ENCODE measurements at regions not wholly inside any gene's neighbourhood (a gene's known extent, or its start where the extent isn't known, plus 50 kb on each side); places are given as distances from the start of the nearest gene placed in this dataset.
"Not testable (repeated sequence)": the region's sequence is repeated elsewhere in the genome, so short reads cannot be mapped to it uniquely, and the experiment has no call there.

GRCh38 chr10:90087197-90088023 is 386.0 kb downstream of the KIF20B start:
- no peak overlapping the region for H3K4me3 ChIP-seq
- no peaks in the 10 kb centered on the region for H3K27me3 ChIP-seq
- H3K9me3 ChIP-seq, result no peaks in the 10 kb centered on the region
- TF ChIP-seq POLR2A (IDR thresholded peaks at IDR 0.05) (no peak), CTCF (IDR thresholded peaks at IDR 0.05 in 4 of 5, conservative IDR thresholded peaks at IDR 0.05 in 1 of 5) (no peak)
- no peak for ATAC-seq
- DNase-seq, result no peak
- intact Hi-C loops (cut with DNase I; ENCODE audit: low total_unique reads), result no loop called here
- in situ Hi-C loops (cut with MboI; ENCODE audit: low sequenced_read_pairs in 4 of 4), result no loop called here
- H3K27ac ChIP-seq, result no peak overlapping the region
- no peaks in the 10 kb centered on the region for H3K36me3 ChIP-seq
- no peaks in the 10 kb centered on the region for H3K4me1 ChIP-seq

GRCh38 chr10:90088024-90088317 is 386.6 kb downstream of the KIF20B start:
- Histone ChIP-seq H3K4me3 (no peak overlapping the region), H3K27ac (no peak overlapping the region), H3K9me3 (no peaks in the 10 kb centered on the region), H3K4me1 (no peaks in the 10 kb centered on the region), H3K27me3 (no peaks in the 10 kb centered on the region), H3K36me3 (no peaks in the 10 kb centered on the region)
- TF ChIP-seq CTCF (IDR thresholded peaks at IDR 0.05 in 4 of 5, conservative IDR thresholded peaks at IDR 0.05 in 1 of 5) (no peak), POLR2A (IDR thresholded peaks at IDR 0.05) (no peak)
- in situ Hi-C loops (cut with MboI; ENCODE audit: low sequenced_read_pairs in 4 of 4), result no loop called here
- no peak for ATAC-seq
- no peak for DNase-seq
- intact Hi-C loops (cut with DNase I; ENCODE audit: low total_unique reads), result no loop called here

- TF ChIP-seq POLR2A (IDR thresholded peaks at IDR 0.05) (no peak), CTCF (IDR thresholded peaks at IDR 0.05 in 4 of 5, conservative IDR thresholded peaks at IDR 0.05 in 1 of 5) (no peak)
- intact Hi-C loops (cut with DNase I; ENCODE audit: low total_unique reads), result no loop called here
- H3K9me3 ChIP-seq, result no peaks in the 10 kb centered on the region
- no peaks in the 10 kb centered on the region for H3K27me3 ChIP-seq
- in situ Hi-C loops (cut with MboI; ENCODE audit: low sequenced_read_pairs in 4 of 4), result no loop called here
- H3K4me3 ChIP-seq, result no peak overlapping the region
- no peak overlapping the region for H3K27ac ChIP-seq
- no peaks in the 10 kb centered on the region for H3K4me1 ChIP-seq
- no peaks in the 10 kb centered on the region for H3K36me3 ChIP-seq
- no peak for DNase-seq
- ATAC-seq, result no peak
Measured at GRCh38 chr10:90089719-90090118, 388.3 kb downstream of the KIF20B start.

- Histone ChIP-seq H3K27ac (no peak overlapping the region), H3K27me3 (no peaks in the 10 kb centered on the region), H3K4me1 (no peaks in the 10 kb centered on the region), H3K36me3 (no peaks in the 10 kb centered on the region), H3K4me3 (no peak overlapping the region), H3K9me3 (no peaks in the 10 kb centered on the region)
- ATAC-seq (no peak), DNase-seq (no peak)
- intact Hi-C loops (cut with DNase I; ENCODE audit: low total_unique reads), result no loop called here
- in situ Hi-C loops (cut with MboI; ENCODE audit: low sequenced_read_pairs in 4 of 4), result no loop called here
- no peak for TF ChIP-seq POLR2A (IDR thresholded peaks at IDR 0.05)
- no peak for TF ChIP-seq CTCF (IDR thresholded peaks at IDR 0.05 in 4 of 5, conservative IDR thresholded peaks at IDR 0.05 in 1 of 5)
Measured at GRCh38 chr10:90096196-90096595, 394.8 kb downstream of the KIF20B start.

- DNase-seq; H3K27me3 ChIP-seq; H3K4me1 ChIP-seq; H3K27ac ChIP-seq; intact Hi-C loops (cut with DNase I; ENCODE audit: low total_unique reads); H3K4me3 ChIP-seq; H3K9me3 ChIP-seq; in situ Hi-C loops (cut with MboI; ENCODE audit: low sequenced_read_pairs in 4 of 4); H3K36me3 ChIP-seq; ATAC-seq: not testable (repeated sequence)
Measured at GRCh38 chr10:90107581-90107980, 406.2 kb downstream of the KIF20B start.

Measured in gastrocnemius medialis (tissue), 4 donors.